ENCODE measurements at regions not wholly inside any gene's neighbourhood (a gene's known extent, or its start where the extent isn't known, plus 50 kb on each side); places are given as distances from the start of the nearest gene placed in this dataset.

- TF ChIP-seq CTCF (IDR thresholded peaks at IDR 0.05), result peak; percentile 61 to 86 (median 83)
- no peak for TF ChIP-seq POLR2A (IDR thresholded peaks at IDR 0.05)
These were observed 88.8 kb upstream of the ASB18 start for GRCh38 chr2:236352761-236353593.

All from sigmoid colon (tissue), 3 donors.